HCT116 (cell line): ENCODE measurements at regions not wholly inside any gene's neighbourhood (a gene's known extent, or its start where the extent isn't known, plus 50 kb on each side); places are given as distances from the start of the nearest gene placed in this dataset.

ENCODE experiments used
- CEBPB ChIP-seq: IDR thresholded peaks from 2 replicates; pipeline ENCODE4 v1.6.1; 2012; ENCODE audit warnings: low read depth
- CTCF ChIP-seq, 3 experiments: fragments of 200-600 bp in 1 of 3; sonication (generic) in 1 of 3; IDR thresholded peaks in 2 of 3; conservative IDR thresholded peaks in 1 of 3; 2 replicates each; pipeline ENCODE4 v1.5.1; 2012 to 2017; ENCODE audit warnings: low read depth in 2 of 3, low read length in 2 of 3, antibody characterized with exemption in 1 of 3, borderline replicate concordance in 1 of 3, control low read depth in 1 of 3, mild to moderate bottlenecking in 1 of 3, mixed read lengths in 1 of 3, mixed run types in 1 of 3, moderate library complexity in 1 of 3; ENCODE audit not compliant: insufficient read depth in 1 of 3
- EZH2 ChIP-seq: fragments of 200-600 bp; sonication (generic); IDR thresholded peaks from 2 replicates; pipeline ENCODE4 v1.6.1; 2017; ENCODE audit warnings: antibody characterized with exemption, mixed run types
- EZH2phosphoT487 ChIP-seq: fragments of 200-600 bp; IDR thresholded peaks from 2 replicates; pipeline ENCODE4 v1.6.1; 2018; ENCODE audit warnings: antibody characterized with exemption, borderline replicate concordance
- POLR2A ChIP-seq: IDR thresholded peaks from 2 replicates; pipeline ENCODE4 v1.7.0; 2011; ENCODE audit warnings: borderline replicate concordance; ENCODE audit not compliant: insufficient read depth, insufficient read length; ENCODE audit errors: extremely low read depth
- POLR2AphosphoS5 ChIP-seq: IDR thresholded peaks from 2 replicates; pipeline ENCODE4 v1.6.1; 2011; ENCODE audit warnings: mild to moderate bottlenecking, low read depth, low read length, moderate library complexity
- RAD21 ChIP-seq: IDR thresholded peaks from 2 replicates; pipeline ENCODE4 v1.6.1; 2012; ENCODE audit warnings: low read depth, mild to moderate bottlenecking
- SIN3A ChIP-seq: IDR thresholded peaks from 2 replicates; pipeline ENCODE4 v1.6.1; 2012; ENCODE audit warnings: low read depth
- SRF ChIP-seq: IDR thresholded peaks from 2 replicates; pipeline ENCODE4 v1.6.1; 2012; ENCODE audit warnings: low read depth
- YY1 ChIP-seq: IDR thresholded peaks from 2 replicates; pipeline ENCODE4 v1.6.1; 2011; ENCODE audit warnings: low read length, low read depth, moderate library complexity, mild to moderate bottlenecking; ENCODE audit not compliant: insufficient replicate concordance; ENCODE audit errors: extremely low read depth
- ZNF274 ChIP-seq: fragments of 200-500 bp; sonication (Bioruptor generic); IDR thresholded peaks from 2 replicates; pipeline ENCODE4 v1.6.1; 2014; ENCODE audit warnings: mild to moderate bottlenecking, low read depth, low read length, inconsistent platforms
- TF ChIP-seq, protein P1 (sequence below): IDR thresholded peaks from 2 replicates; pipeline ENCODE4 v1.6.1; 2012

DNA sequence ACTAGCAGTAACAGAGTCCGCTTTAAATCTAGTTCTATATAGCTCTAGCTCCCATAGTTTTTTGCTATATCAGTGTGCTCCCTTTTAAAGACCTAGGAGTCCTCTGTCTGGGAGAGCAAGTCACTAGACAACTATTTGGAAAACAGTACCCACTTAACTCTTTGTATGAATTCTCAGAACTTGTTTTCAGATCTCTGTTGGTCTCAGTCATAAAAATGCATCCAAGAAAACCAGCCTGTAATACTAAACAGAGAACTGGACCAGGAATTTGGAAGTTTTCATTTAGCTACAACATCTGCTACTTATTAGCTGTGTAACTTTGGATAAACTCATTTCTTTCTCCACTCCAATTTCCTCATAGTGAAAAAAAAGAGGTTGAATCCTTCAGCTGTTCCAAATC is 56.9 kb upstream of the C3orf49 start:
- TF ChIP-seq SRF (no peak), CTCF (IDR thresholded peaks at IDR 0.05 in 2 of 3, conservative IDR thresholded peaks at IDR 0.05 in 1 of 3; ENCODE audit: borderline replicate concordance in 1 of 3, insufficient read depth in 1 of 3, low read depth in 2 of 3, low read length in 2 of 3) (no peak), EZH2phosphoT487 (no peak), CEBPB (no peak), POLR2AphosphoS5 (no peak), ZNF274 (no peak), POLR2A (no peak), EZH2 (no peak), RAD21 (no peak), SIN3A (no peak), YY1 (no peak)
- TF ChIP-seq, protein P1, sequence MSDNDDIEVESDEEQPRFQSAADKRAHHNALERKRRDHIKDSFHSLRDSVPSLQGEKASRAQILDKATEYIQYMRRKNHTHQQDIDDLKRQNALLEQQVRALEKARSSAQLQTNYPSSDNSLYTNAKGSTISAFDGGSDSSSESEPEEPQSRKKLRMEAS, result no peak
